GM21515 (cell line): ENCODE measurements at regions not wholly inside any gene's neighbourhood (a gene's known extent, or its start where the extent isn't known, plus 50 kb on each side); places are given as distances from the start of the nearest gene placed in this dataset.

Experiments
- ATAC-seq: cut with Tn5 transposase; IDR thresholded peaks from one replicate; pipeline ENCODE4 v1.9.1; 2021; ENCODE audit not compliant: unreplicated experiment

- ATAC-seq = no peak
Observed at GRCh38 chr2:195498839-195499490, 158.1 kb upstream of the SLC39A10 start.

GRCh38 chr2:195498176-195498575 is 158.8 kb upstream of the SLC39A10 start:
- ATAC-seq = no peak

- no peak for ATAC-seq
Observed at GRCh38 chr2:195496991-195497390, 160.0 kb upstream of the SLC39A10 start.

- no peak for ATAC-seq
Observed at GRCh38 chr2:195495966-195496365, 161.1 kb upstream of the SLC39A10 start.

GRCh38 chr2:195495351-195495750 is 161.7 kb upstream of the SLC39A10 start:
- ATAC-seq = no peak

GRCh38 chr2:195494451-195494850 is 162.6 kb upstream of the SLC39A10 start:
- ATAC-seq = no peak

- no peak for ATAC-seq
Observed at GRCh38 chr2:195493416-195493815, 163.6 kb upstream of the SLC39A10 start.

- ATAC-seq = no peak
Observed at GRCh38 chr2:195490319-195490718, 166.7 kb upstream of the SLC39A10 start.

- no peak for ATAC-seq
Observed at GRCh38 chr2:195489101-195489500, 167.9 kb upstream of the SLC39A10 start.

GRCh38 chr2:195488567-195488966 is 168.5 kb upstream of the SLC39A10 start:
- no peak for ATAC-seq

- peak; percentile 79 for ATAC-seq
Observed at GRCh38 chr2:195486987-195487644, 169.9 kb upstream of the SLC39A10 start.

GRCh38 chr2:195486520-195486919 is 170.5 kb upstream of the SLC39A10 start:
- no peak for ATAC-seq

- no peak for ATAC-seq
Observed at GRCh38 chr2:195482010-195482409, 175.0 kb upstream of the SLC39A10 start.

- no peak for ATAC-seq
Observed at GRCh38 chr2:195480121-195480520, 176.9 kb upstream of the SLC39A10 start.

GRCh38 chr2:195479407-195479806 is 177.6 kb upstream of the SLC39A10 start:
- no peak for ATAC-seq

GRCh38 chr2:195477996-195478382 is 179.0 kb upstream of the SLC39A10 start:
- no peak for ATAC-seq

GRCh38 chr2:195477248-195477995 is 179.6 kb upstream of the SLC39A10 start:
- ATAC-seq = no peak

- no peak for ATAC-seq
Observed at GRCh38 chr2:195475336-195475735, 181.7 kb upstream of the SLC39A10 start.

GRCh38 chr2:195473862-195474261 is 183.2 kb upstream of the SLC39A10 start:
- no peak for ATAC-seq

- no peak for ATAC-seq
Observed at GRCh38 chr2:195472501-195473234, 184.4 kb upstream of the SLC39A10 start.

GRCh38 chr2:195471807-195472206 is 185.2 kb upstream of the SLC39A10 start:
- no peak for ATAC-seq
